IPS DF 4.7 (cell line): ENCODE measurements at regions not wholly inside any gene's neighbourhood (a gene's known extent, or its start where the extent isn't known, plus 50 kb on each side); places are given as distances from the start of the nearest gene placed in this dataset.

Experiments used
- DNase-seq: peaks from one replicate; pipeline ENCODE4 v3.0.0-alpha.2; 2013; ENCODE audit warnings: low spot score; ENCODE audit errors: extremely low read depth

DNA sequence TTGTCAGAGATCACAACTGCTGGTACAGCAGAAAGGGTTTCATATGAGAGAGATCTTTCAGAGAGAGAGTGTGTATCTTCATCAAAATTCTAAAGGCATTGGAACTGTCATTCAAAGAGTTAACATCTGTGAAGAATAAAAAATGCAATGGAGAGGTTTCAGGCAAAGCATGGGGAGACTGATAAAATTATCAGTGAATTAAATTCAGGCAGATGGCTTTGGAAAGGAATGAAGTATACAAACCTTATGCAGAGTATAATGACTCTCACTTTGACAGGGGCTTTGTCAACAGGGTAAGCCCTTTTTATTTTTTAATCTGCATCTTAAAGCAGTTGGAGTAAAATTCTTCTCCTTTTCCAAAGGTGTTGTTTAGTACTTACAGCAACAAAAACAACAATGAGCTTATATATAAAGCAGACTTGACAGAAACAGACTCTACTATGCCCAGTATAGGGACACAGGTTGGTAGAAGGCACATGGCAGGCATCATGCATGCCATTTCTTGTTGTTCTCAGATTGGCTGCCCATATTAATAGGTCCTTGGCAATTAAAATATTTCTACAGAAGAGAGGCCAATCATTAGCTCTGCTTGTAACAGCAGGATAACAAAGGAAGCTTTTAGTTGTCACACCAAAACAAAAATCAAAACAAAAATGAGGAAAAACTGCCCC lies 54.9 kb upstream of the NXPH1 start:
- no peak for DNase-seq

- no peak for DNase-seq
Measured at GRCh38 chr7:8379264-8379663, 54.1 kb upstream of the NXPH1 start.

DNA sequence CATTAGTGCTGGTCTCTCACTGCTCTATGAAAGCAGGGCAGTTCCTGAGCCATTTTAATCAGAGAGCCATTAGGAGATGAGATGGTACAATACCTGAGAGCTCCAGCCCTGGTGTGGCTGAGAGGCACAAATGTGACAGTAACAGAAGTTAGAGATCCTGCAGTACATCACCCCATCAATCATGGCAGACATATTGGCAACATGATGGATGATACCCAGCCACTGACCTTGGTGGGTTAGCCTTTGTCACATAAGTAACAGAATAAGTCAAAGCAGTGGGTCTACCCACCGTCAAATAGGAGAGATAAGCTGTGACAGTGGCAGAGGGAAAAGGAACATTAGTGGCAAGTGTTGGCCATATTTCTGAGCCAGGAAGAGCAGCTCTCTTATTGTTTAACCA lies 53.3 kb upstream of the NXPH1 start:
- no peak for DNase-seq

DNA sequence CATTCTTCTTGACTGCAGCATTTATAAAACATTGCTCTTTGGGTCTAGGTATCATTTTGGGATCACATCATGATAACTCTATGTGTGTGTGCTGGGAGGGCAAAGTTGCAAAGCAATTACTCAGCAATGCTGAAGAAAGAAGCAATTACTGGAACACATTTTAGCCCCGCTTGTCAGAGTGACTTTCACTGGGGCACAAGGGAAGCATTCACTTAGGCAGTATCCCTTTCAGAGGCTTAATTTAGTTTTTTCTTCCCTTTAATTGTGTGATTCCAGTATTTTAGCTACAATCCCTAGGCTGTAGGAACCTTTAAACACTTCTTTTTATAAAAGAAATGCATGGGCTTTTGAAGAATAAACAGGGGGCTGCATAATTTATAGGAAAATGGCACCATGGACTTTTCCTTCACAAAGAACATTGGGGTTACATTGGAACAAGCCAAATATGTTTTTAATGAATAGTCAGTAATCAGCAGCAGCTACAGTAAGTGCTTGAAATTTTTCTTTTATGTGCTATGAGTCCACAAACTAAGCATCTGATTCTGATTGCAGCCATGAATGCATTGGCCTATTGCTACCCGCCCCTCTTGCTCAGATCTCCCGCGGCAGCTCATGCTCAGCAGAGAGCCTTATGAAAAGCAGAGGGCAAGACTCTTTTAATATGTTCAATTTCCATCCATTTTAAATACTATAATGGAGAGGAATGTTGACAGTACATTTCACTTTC lies 51.2 kb upstream of the NXPH1 start:
- no peak for DNase-seq
